Vagina (tissue), 2 donors: ENCODE measurements at regions not wholly inside any gene's neighbourhood (a gene's known extent, or its start where the extent isn't known, plus 50 kb on each side); places are given as distances from the start of the nearest gene placed in this dataset.

Source experiments
- CTCF ChIP-seq, 3 experiments: fragments of 450-650 bp in 2 of 3; fragments of 200-600 bp in 1 of 3; sonication (generic) in 1 of 3; IDR thresholded peaks; one replicate each; pipeline ENCODE4 v1.5.1; 2017 to 2019; ENCODE audit warnings: antibody characterized with exemption in 3 of 3, mild to moderate bottlenecking in 2 of 3, moderate library complexity in 2 of 3
- POLR2AphosphoS5 ChIP-seq, 2 donors: sonication (generic); formaldehyde crosslinking; IDR thresholded peaks; one replicate each; pipeline ENCODE4 v1.9.0; 2017; ENCODE audit warnings: antibody characterized with exemption in 2 of 2, mild to moderate bottlenecking in 2 of 2, low read depth in 1 of 2; ENCODE audit not compliant: insufficient read depth in 1 of 2

GRCh38 chr7:91780521-91780920 lies 100.0 kb downstream of the MTERF1 start:
- no peak for TF ChIP-seq CTCF (IDR thresholded peaks at IDR 0.05)
- no peak for TF ChIP-seq POLR2AphosphoS5 (IDR thresholded peaks at IDR 0.05; ENCODE audit: insufficient read depth in 1 of 2, low read depth in 1 of 2)
